Astrocyte of the cerebellum (primary cell): ENCODE measurements at regions not wholly inside any gene's neighbourhood (a gene's known extent, or its start where the extent isn't known, plus 50 kb on each side); places are given as distances from the start of the nearest gene placed in this dataset.

Experiments
- DNase-seq: peaks from one replicate; pipeline ENCODE4 v3.0.0-alpha.2; 2011; ENCODE audit warnings: low read depth
- H3K4me3 ChIP-seq: 2 replicates; pipeline ENCODE4 v1.5.1; 2011; ENCODE audit warnings: mild to moderate bottlenecking, low read depth, low read length, moderate library complexity
- in situ Hi-C: cut with HindIII; loops from 2 replicates; pipeline ENCODE4 v1.10.0; 2017; ENCODE audit warnings: low sequenced_read_pairs
- TF ChIP-seq, protein P1 (sequence below): IDR thresholded peaks from 2 replicates; pipeline ENCODE4 v1.5.1; 2012; ENCODE audit warnings: low read length, low read depth, moderate library complexity, mild to moderate bottlenecking; ENCODE audit errors: missing control alignments

DNA sequence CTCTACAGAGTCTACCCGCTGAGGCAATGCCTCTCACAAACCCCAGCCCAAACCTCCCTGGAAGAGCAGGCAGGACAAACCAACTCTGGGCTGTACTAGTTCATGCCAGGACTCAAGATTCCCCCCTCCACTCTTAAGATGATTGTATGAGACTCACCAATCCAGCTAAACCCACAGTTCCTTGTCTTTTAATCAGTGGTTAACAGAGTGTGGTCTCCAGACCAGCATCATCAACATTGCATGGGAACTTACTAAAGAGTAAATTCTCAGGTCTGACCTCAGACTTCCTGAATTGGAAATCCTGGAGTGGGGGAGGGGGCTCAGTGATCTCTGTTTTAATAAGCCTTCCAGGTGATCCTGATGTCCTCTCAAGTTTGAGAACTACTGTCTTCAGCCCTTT lies 240.9 kb downstream of the GAS1 start:
- no peak overlapping the region for H3K4me3 ChIP-seq
- TF ChIP-seq, protein P1, sequence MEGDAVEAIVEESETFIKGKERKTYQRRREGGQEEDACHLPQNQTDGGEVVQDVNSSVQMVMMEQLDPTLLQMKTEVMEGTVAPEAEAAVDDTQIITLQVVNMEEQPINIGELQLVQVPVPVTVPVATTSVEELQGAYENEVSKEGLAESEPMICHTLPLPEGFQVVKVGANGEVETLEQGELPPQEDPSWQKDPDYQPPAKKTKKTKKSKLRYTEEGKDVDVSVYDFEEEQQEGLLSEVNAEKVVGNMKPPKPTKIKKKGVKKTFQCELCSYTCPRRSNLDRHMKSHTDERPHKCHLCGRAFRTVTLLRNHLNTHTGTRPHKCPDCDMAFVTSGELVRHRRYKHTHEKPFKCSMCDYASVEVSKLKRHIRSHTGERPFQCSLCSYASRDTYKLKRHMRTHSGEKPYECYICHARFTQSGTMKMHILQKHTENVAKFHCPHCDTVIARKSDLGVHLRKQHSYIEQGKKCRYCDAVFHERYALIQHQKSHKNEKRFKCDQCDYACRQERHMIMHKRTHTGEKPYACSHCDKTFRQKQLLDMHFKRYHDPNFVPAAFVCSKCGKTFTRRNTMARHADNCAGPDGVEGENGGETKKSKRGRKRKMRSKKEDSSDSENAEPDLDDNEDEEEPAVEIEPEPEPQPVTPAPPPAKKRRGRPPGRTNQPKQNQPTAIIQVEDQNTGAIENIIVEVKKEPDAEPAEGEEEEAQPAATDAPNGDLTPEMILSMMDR, result no peak
- in situ Hi-C loops, result no loop called here
- DNase-seq, result peak; percentile 68

DNA sequence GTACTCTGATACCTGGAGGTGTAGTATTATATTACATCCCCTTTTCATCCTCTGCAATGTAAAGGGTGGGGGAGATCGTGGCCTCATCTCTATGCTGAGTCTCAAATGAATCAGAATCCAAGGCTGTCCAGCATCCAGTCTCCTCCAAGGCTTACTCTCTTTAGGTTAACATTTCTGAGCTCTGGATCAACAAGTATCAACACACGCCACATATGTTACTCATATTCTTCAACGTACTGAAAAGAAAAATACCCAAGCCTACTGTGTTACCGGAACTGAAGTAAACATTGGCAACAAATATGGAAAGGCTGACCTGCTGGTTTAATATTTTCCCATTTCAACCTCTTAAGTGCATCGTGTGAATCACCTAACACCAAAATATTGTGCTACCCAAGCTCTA lies 241.8 kb downstream of the GAS1 start:
- DNase-seq, result no peak
- in situ Hi-C loops, result no loop called here
- TF ChIP-seq, protein P1, result no peak
- H3K4me3 ChIP-seq, result no peak overlapping the region

DNA sequence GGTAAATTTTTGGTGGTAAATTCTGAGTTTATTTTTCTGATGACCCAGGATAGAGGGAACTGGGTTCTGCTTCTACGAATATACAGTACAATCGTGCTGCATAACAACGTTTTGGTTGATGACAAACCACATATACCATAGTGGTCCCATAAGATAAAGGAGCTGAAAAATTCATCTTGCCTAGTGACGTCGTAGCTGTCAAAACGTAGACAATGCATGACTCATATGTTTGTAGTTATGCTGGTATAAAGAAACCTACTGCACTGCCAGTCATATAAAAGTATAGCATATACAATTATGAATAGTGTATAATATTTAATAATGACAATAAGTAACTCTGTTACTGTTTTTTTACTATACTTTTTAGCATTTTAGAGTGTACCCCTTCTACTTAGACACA lies 244.0 kb downstream of the GAS1 start:
- in situ Hi-C loops, result no loop called here
- no peak for DNase-seq
- TF ChIP-seq, protein P1, result no peak
- no peak overlapping the region for H3K4me3 ChIP-seq

DNA sequence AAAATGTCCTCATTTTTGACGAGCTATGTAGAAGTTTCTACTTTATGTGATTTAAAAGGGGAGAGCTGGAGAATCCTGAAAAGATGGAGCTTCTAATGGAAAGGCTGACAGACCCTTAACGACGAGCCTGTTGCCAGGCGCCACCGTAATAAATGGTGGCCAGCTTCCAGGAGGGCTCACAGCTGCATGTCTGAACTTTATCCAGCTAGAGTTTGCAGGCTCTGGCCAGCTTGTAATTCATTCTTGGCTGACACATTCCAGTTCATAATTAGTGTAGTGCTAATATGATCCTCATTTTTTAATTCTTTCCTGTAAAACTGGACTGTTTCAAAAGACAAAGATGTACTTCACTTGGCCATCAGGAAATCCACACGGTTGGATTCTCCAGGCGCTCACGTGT lies 246.7 kb downstream of the GAS1 start:
- in situ Hi-C loops, result no loop called here
- TF ChIP-seq, protein P1, result no peak

DNA sequence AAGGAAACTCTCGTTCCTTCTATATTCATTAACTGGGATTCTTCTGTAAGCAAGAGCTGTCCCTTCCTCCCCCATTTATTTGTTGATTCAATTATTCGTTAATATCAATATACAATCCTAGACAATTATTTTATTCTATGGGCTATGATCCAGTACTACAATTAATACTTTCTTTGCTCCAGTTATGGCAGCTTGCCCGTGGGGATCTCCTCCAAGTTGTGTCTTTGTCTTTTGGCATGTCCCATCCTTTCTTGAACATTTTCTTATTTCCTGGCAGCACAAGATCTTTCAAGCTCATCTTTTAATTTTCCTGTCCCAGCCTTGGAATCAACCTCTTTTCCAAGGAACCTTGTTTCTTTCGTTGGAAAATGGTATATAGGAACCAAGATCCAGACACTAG lies 249.3 kb downstream of the GAS1 start:
- in situ Hi-C loops, result no loop called here
- no peak overlapping the region for H3K4me3 ChIP-seq
- DNase-seq, result no peak
- TF ChIP-seq, protein P1, result no peak

More for the DNA sequence above, 246.7 kb downstream of the GAS1 start:
- DNase-seq, result peak; percentile 67
- H3K4me3 ChIP-seq, result no peak overlapping the region

DNA sequence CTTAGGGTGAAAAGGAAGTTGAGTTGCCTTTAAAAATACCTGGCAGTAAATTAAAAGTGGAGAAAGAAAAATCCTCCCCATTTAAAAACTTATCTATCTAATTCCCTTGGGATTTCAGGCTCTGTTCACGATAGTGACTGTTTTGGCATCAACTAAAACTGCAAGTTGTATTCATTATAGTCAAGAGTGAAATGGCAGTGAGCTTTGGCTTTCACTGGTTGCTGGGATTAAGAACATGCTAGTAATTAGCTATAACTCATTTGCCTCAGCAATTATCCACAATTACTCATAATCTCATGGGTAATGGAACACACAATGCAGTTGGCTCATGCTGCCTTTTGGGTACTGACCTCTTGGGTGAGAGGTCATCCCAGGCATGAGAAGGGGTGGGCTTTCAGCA lies 250.1 kb downstream of the GAS1 start:
- in situ Hi-C loops, result no loop called here
- TF ChIP-seq, protein P1, result no peak
- no peak overlapping the region for H3K4me3 ChIP-seq
- DNase-seq, result no peak

DNA sequence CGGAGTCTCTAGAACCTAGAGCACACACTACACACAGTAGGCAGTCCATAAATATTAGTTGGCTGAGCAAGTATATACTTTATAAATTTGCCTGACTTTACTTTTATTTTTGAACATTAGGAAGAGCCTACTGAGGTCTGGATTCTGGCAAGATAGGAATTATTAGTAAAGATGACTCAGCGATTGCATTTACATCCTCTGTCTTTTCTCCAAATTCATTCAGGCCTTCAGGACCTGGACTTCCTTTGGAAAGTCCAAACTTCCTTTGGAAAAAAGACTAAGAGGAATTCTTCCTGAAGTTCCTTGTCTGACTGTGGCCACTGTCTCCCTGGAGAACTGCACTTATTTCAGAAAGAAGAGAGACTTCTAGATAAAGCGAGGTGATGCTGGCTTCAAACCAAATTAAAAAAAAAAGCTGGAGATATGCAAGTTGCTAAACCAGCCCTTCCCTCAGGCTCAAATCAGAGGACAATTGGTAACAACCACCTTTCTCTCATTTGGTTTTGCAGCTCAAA lies 251.3 kb downstream of the GAS1 start:
- in situ Hi-C loops, result no loop called here
- no peak for DNase-seq
- H3K4me3 ChIP-seq, result no peak overlapping the region
- TF ChIP-seq, protein P1, result no peak
